Heart right ventricle (tissue), 16 donors: ENCODE measurements at regions not wholly inside any gene's neighbourhood (a gene's known extent, or its start where the extent isn't known, plus 50 kb on each side); places are given as distances from the start of the nearest gene placed in this dataset.

Experiments used
- ATAC-seq, 8 donors: fragments of 200-7000 bp; cut with Tn5 transposase; one replicate each; pipeline ENCODE4 v1.9.1; 2020; ENCODE audit warnings: mild to moderate bottlenecking in 8 of 8, moderate library complexity in 8 of 8, moderate number of reproducible peaks in 1 of 8
- DNase-seq, 2 donors: peaks; one replicate each; pipeline ENCODE4 v3.0.0-alpha.2; 2020
- H3K27ac ChIP-seq, 10 donors: fragments of 200-600 bp; sonication (generic) in 2 of 10; one replicate each; pipeline versions ENCODE4 v1.5.0 to v1.8.0; 2020 to 2022; ENCODE audit warnings: mild to moderate bottlenecking in 3 of 10
- H3K27me3 ChIP-seq, 7 donors: fragments of 200-600 bp; one replicate each; pipeline ENCODE4 v1.8.0; 2021 to 2022; ENCODE audit warnings: mild to moderate bottlenecking in 2 of 7
- H3K36me3 ChIP-seq, 9 donors: fragments of 200-600 bp; sonication (generic) in 1 of 9; one replicate each; pipeline versions ENCODE4 v1.5.0 to v1.8.0; 2020 to 2022; ENCODE audit warnings: mild to moderate bottlenecking in 2 of 9
- H3K4me1 ChIP-seq, 9 donors: fragments of 200-600 bp; sonication (generic) in 1 of 9; one replicate each; pipeline versions ENCODE4 v1.5.0 to v1.8.0; 2020 to 2022; ENCODE audit warnings: mild to moderate bottlenecking in 4 of 9
- H3K4me3 ChIP-seq, 10 donors: fragments of 200-600 bp; sonication (generic) in 2 of 10; one replicate each; pipeline versions ENCODE4 v1.5.0 to v1.8.0; 2020 to 2022; ENCODE audit warnings: mild to moderate bottlenecking in 7 of 10, moderate library complexity in 2 of 10
- H3K9me3 ChIP-seq, 11 donors: fragments of 200-600 bp in 10 of 11; sonication (generic) in 2 of 11; one replicate each; pipeline versions ENCODE4 v1.5.0 to v1.8.0; 2013 to 2022; ENCODE audit warnings: mild to moderate bottlenecking in 2 of 11, control low read depth in 1 of 11, moderate library complexity in 1 of 11
- CTCF ChIP-seq, 9 donors: fragments of 200-600 bp; sonication (generic) in 2 of 9; IDR thresholded peaks; one replicate each; pipeline versions ENCODE4 v1.5.0 to v1.8.0; 2021 to 2022; ENCODE audit warnings: antibody characterized with exemption in 9 of 9, mild to moderate bottlenecking in 5 of 9, moderate library complexity in 1 of 9
- WGBS, 2 donors: extraction: QIAGEN DNeasy Blood & Tissue Kit; methylation state at CpG; one replicate each; pipeline ENCODE4 v1.1.7; 2013; ENCODE audit warnings: inconsistent platforms in 1 of 2; 5-methylcytosine and 5-hydroxymethylcytosine counted together
- intact Hi-C, 10 donors: fragments of 100-400 bp; cut with DNase I; formaldehyde crosslinking; loops; one replicate each; pipeline versions ENCODE4 v1.11.1 to v1.14.2; 2022
- donor health status: Arrhythmogenic right ventricular cardiomyopathy.
- donor health status: ischemic (EF 13 %, LVEDD 7.1; RV severe dilation, severe dysfunction).
- donor health status: healthy with polysubstance abuse.
- donor health status: DM: no; HTN: yes; CAD: no.
- donor health status: DM: no; HTN: no; CAD: no.
- donor health status: ischemic (EF 25% LVEDD 6.9; RV normal size, moderate dysfunction).
- donor health status: ischemic (EF 25% LVEDD 5.7; RV mildly dilated, moderate dysfunction).
- donor health status: healthy.
- donor health status: DM: yes; HTN: yes; CAD: no.
- donor health status: Ischemic cardiomyopathy.
- donor health status: ischemic (EF 35%, LVEDD 5.7; RV mildly dilated, moderate dysfunction).
- donor health status: nonischemic (EF 11% LVEDD 7.7; RV severe dilation, severe dysfunction).
- donor health status: DM: yes; HTN: yes; CAD: no.
- donor health status: PGD.
- donor health status: ischemic (EF 29% LVEDD 5.4; RV normal size, mild dysfunction).
- donor health status: nonischemic (EF 23%, LVEDD 6.1; RV moderate dilation, normal function).

GRCh38 chr6:155543166-155543847, 87.7 kb upstream of the NOX3 start:
- no peak for DNase-seq
- no peak for TF ChIP-seq CTCF (IDR thresholded peaks at IDR 0.05)
- H3K4me3 ChIP-seq, result no peak overlapping the region
- no peaks in the 10 kb centered on the region for H3K4me1 ChIP-seq
- no peaks in the 10 kb centered on the region for H3K9me3 ChIP-seq
- H3K36me3 ChIP-seq, result no peaks in the 10 kb centered on the region
- no peak for ATAC-seq
- H3K27ac ChIP-seq, result no peak overlapping the region
- intact Hi-C loops, result no loop called here
- no peaks in the 10 kb centered on the region for H3K27me3 ChIP-seq
- 38 to 45% methylated on average over 6 of the region's 6 CpGs for WGBS, 2 donors

GRCh38 chr6:155542036-155542435, 86.4 kb upstream of the NOX3 start:
- 75 to 80% methylated on average over 4 of the region's 4 CpGs for WGBS, 2 donors
- Histone ChIP-seq H3K36me3 (no peaks in the 10 kb centered on the region), H3K9me3 (no peaks in the 10 kb centered on the region), H3K27me3 (no peaks in the 10 kb centered on the region), H3K27ac (no peak overlapping the region), H3K4me1 (no peaks in the 10 kb centered on the region), H3K4me3 (no peak overlapping the region)
- intact Hi-C loops, result no loop called here
- DNase-seq (no peak), ATAC-seq (no peak)
- no peak for TF ChIP-seq CTCF (IDR thresholded peaks at IDR 0.05)

- Histone ChIP-seq H3K36me3 (no peaks in the 10 kb centered on the region), H3K27ac (no peak overlapping the region), H3K27me3 (no peaks in the 10 kb centered on the region), H3K4me3 (no peak overlapping the region), H3K4me1 (no peaks in the 10 kb centered on the region), H3K9me3 (peaks cover 0 to 22% (median 4%) of the 10 kb centered on the region in 11 donors)
- DNase-seq (no peak), ATAC-seq (no peak)
- 82 to 95% methylated on average over 3 of the region's 3 CpGs for WGBS, 2 donors
- intact Hi-C loops, result loop anchor here in 2 of 10 donors (10.0 kb wide), 2 partner anchors 204 to 1196 kb away; no protein-coding TSS in a partner anchor
- no peak for TF ChIP-seq CTCF (IDR thresholded peaks at IDR 0.05)
Observed at GRCh38 chr6:155538708-155539390, 83.2 kb upstream of the NOX3 start.

- DNase-seq, result no peak
- WGBS, 2 donors, result 95 to 99% methylated on average over 2 of the region's 2 CpGs
- ATAC-seq, result no peak
- intact Hi-C loops, result loop anchor here in 6 of 10 donors (5.0 to 10.0 kb wide), 3 partner anchors 200 to 1200 kb away; no protein-coding TSS in a partner anchor
- H3K36me3 ChIP-seq, result no peaks in the 10 kb centered on the region
- no peak for TF ChIP-seq CTCF (IDR thresholded peaks at IDR 0.05)
- H3K9me3 ChIP-seq, result peaks cover 0 to 34% (median 10%) of the 10 kb centered on the region in 11 donors
- peaks cover 0 to 5% (median under 1%) of the 10 kb centered on the region in 9 donors for H3K4me1 ChIP-seq
- no peak overlapping the region for H3K4me3 ChIP-seq
- no peak overlapping the region for H3K27ac ChIP-seq
- no peaks in the 10 kb centered on the region for H3K27me3 ChIP-seq
Observed at GRCh38 chr6:155534678-155535077, 79.0 kb upstream of the NOX3 start.
